ENCODE measurements at regions not wholly inside any gene's neighbourhood (a gene's known extent, or its start where the extent isn't known, plus 50 kb on each side); places are given as distances from the start of the nearest gene placed in this dataset.

- no peak overlapping the region for H3K27ac Mint-ChIP-seq
- POLR2A ChIA-PET = no interaction called here
These were observed 60.7 kb downstream of the RRM2 start for GRCh38 chr2:10183146-10183675.

GRCh38 chr2:10184421-10184820 is 61.9 kb downstream of the RRM2 start:
- Mint-ChIP-seq H3K4me1 (no peaks in the 10 kb centered on the region), H3K9me3 (ENCODE audit: insufficient read depth) (no peaks in the 10 kb centered on the region), H3K27me3 (no peaks in the 10 kb centered on the region), H3K4me3 (no peak overlapping the region), H3K27ac (no peak overlapping the region)
- H3K9me3 ChIP-seq (ENCODE audit: control extremely low read depth in 1 of 3, control insufficient read depth in 2 of 3, insufficient read depth in 1 of 3, low read length in 2 of 3) = peaks cover 0 to 9% (median 3%) of the 10 kb centered on the region in 3 donors
- TF ChIP-seq, protein P1, sequence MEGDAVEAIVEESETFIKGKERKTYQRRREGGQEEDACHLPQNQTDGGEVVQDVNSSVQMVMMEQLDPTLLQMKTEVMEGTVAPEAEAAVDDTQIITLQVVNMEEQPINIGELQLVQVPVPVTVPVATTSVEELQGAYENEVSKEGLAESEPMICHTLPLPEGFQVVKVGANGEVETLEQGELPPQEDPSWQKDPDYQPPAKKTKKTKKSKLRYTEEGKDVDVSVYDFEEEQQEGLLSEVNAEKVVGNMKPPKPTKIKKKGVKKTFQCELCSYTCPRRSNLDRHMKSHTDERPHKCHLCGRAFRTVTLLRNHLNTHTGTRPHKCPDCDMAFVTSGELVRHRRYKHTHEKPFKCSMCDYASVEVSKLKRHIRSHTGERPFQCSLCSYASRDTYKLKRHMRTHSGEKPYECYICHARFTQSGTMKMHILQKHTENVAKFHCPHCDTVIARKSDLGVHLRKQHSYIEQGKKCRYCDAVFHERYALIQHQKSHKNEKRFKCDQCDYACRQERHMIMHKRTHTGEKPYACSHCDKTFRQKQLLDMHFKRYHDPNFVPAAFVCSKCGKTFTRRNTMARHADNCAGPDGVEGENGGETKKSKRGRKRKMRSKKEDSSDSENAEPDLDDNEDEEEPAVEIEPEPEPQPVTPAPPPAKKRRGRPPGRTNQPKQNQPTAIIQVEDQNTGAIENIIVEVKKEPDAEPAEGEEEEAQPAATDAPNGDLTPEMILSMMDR (IDR thresholded peaks at IDR 0.05) = no peak
- no peak for TF ChIP-seq EZH2 (IDR thresholded peaks at IDR 0.05; ENCODE audit: borderline replicate concordance, insufficient read depth, low read depth, low read length, poor library complexity, severe bottlenecking)
- H3K79me2 ChIP-seq (ENCODE audit: control insufficient read depth, insufficient read depth, low read length) = no peaks in the 10 kb centered on the region
- intact Hi-C loops (cut with micrococcal nuclease) = no loop called here
- ATAC-seq (ENCODE audit: low read depth) (no peak), DNase-seq (no peak)
- WGBS (ENCODE audit: insufficient coverage) = 76% methylated on average over 6 of the region's 6 CpGs
- H3K4me3 ChIP-seq (ENCODE audit: control extremely low read depth in 1 of 5, extremely low read depth in 1 of 5, insufficient read depth in 1 of 5, low read depth in 2 of 5, low read length in 4 of 5) = no peak overlapping the region
- H3K27me3 ChIP-seq (replicated peaks in 1 of 4; ENCODE audit: control extremely low read depth in 1 of 4, control insufficient read depth in 3 of 4, insufficient read depth in 4 of 4, low read length in 3 of 4) = no peaks in the 10 kb centered on the region
- no peak overlapping the region for H2AFZ ChIP-seq (ENCODE audit: insufficient read depth, low read depth, low read length, poor library complexity, severe bottlenecking)
- no peak overlapping the region for H3K4me2 ChIP-seq (replicated peaks; ENCODE audit: low read depth, low read length, poor library complexity, severe bottlenecking)
- no peak overlapping the region for H3K9ac ChIP-seq (ENCODE audit: low read length)
- no peak overlapping the region for H3K27ac ChIP-seq (ENCODE audit: low read length in 2 of 2)
- CTCF ChIA-PET = no interaction called here
- no peaks in the 10 kb centered on the region for H3K4me1 ChIP-seq (ENCODE audit: control insufficient read depth in 2 of 2, insufficient read depth in 2 of 2, low read length in 2 of 2)
- POLR2A ChIA-PET = no interaction called here
- no peaks in the 10 kb centered on the region for H3K36me3 ChIP-seq (replicated peaks in 1 of 2; ENCODE audit: control extremely low read depth in 1 of 2, control insufficient read depth in 1 of 2, extremely low read depth in 1 of 2, insufficient read depth in 2 of 2, low read length in 1 of 2)
- H4K20me1 ChIP-seq (ENCODE audit: control insufficient read depth, insufficient read depth, low read length, poor library complexity, severe bottlenecking) = no peaks in the 10 kb centered on the region

More at GRCh38 chr2:10183146-10183675, 60.7 kb downstream of the RRM2 start:
- H3K4me2 ChIP-seq (replicated peaks; ENCODE audit: low read depth, low read length, poor library complexity, severe bottlenecking) = no peak overlapping the region
- H3K4me1 ChIP-seq (ENCODE audit: control insufficient read depth in 2 of 2, insufficient read depth in 2 of 2, low read length in 2 of 2) = no peaks in the 10 kb centered on the region
- CTCF ChIA-PET = no interaction called here
- H3K9ac ChIP-seq (ENCODE audit: low read length) = no peak overlapping the region
- intact Hi-C loops (cut with micrococcal nuclease) = no loop called here
- H3K9me3 ChIP-seq (ENCODE audit: control extremely low read depth in 1 of 3, control insufficient read depth in 2 of 3, insufficient read depth in 1 of 3, low read length in 2 of 3) = peaks cover 0 to 9% (median 3%) of the 10 kb centered on the region in 3 donors
- Mint-ChIP-seq H3K9me3 (ENCODE audit: insufficient read depth) (no peaks in the 10 kb centered on the region), H3K27me3 (no peaks in the 10 kb centered on the region), H3K4me1 (no peaks in the 10 kb centered on the region), H3K4me3 (no peak overlapping the region)
- DNase-seq = no peak
- H4K20me1 ChIP-seq (ENCODE audit: control insufficient read depth, insufficient read depth, low read length, poor library complexity, severe bottlenecking) = no peaks in the 10 kb centered on the region
- WGBS (ENCODE audit: insufficient coverage) = 100% methylated on average over 3 of the region's 7 CpGs
- H3K4me3 ChIP-seq (ENCODE audit: control extremely low read depth in 1 of 5, extremely low read depth in 1 of 5, insufficient read depth in 1 of 5, low read depth in 2 of 5, low read length in 4 of 5) = no peak overlapping the region
- H3K36me3 ChIP-seq (replicated peaks in 1 of 2; ENCODE audit: control extremely low read depth in 1 of 2, control insufficient read depth in 1 of 2, extremely low read depth in 1 of 2, insufficient read depth in 2 of 2, low read length in 1 of 2) = no peaks in the 10 kb centered on the region
- TF ChIP-seq EZH2 (IDR thresholded peaks at IDR 0.05; ENCODE audit: borderline replicate concordance, insufficient read depth, low read depth, low read length, poor library complexity, severe bottlenecking) = no peak
- TF ChIP-seq, protein P1 (IDR thresholded peaks at IDR 0.05) = no peak
- H2AFZ ChIP-seq (ENCODE audit: insufficient read depth, low read depth, low read length, poor library complexity, severe bottlenecking) = no peak overlapping the region
- ATAC-seq (ENCODE audit: low read depth) = no peak
- no peak overlapping the region for H3K27ac ChIP-seq (ENCODE audit: low read length in 2 of 2)
- H3K27me3 ChIP-seq (replicated peaks in 1 of 4; ENCODE audit: control extremely low read depth in 1 of 4, control insufficient read depth in 3 of 4, insufficient read depth in 4 of 4, low read length in 3 of 4) = no peaks in the 10 kb centered on the region
- no peaks in the 10 kb centered on the region for H3K79me2 ChIP-seq (ENCODE audit: control insufficient read depth, insufficient read depth, low read length)

Measured in B cell (primary cell).